Hypothalamus (tissue), 51 donors: ENCODE measurements at regions not wholly inside any gene's neighbourhood (a gene's known extent, or its start where the extent isn't known, plus 50 kb on each side); places are given as distances from the start of the nearest gene placed in this dataset.

ENCODE experiments used
- DNase-seq, 51 donors: peaks; one replicate each; lab custom pipeline; 2025; lab: John Stamatoyannopoulos, UW

GRCh38 chr11:116567721-116568242, 205.0 kb downstream of the BUD13 start:
- DNase-seq = peak in 15 of 51 donors; percentile 3 to 47 (median 18)

- peak in 1 of 51 donors; percentile 42 for DNase-seq
Observed at GRCh38 chr11:116563712-116564047, 209.1 kb downstream of the BUD13 start.

- DNase-seq = peak in 35 of 51 donors; percentile 7 to 85 (median 50)
Observed at GRCh38 chr11:116563028-116563711, 209.6 kb downstream of the BUD13 start.

GRCh38 chr11:116560589-116560988, 212.2 kb downstream of the BUD13 start:
- DNase-seq = no peak

- DNase-seq = no peak
Observed at GRCh38 chr11:116558504-116559211, 214.1 kb downstream of the BUD13 start.

GRCh38 chr11:116557282-116557681, 215.5 kb downstream of the BUD13 start:
- DNase-seq = no peak

GRCh38 chr11:116556483-116556882, 216.3 kb downstream of the BUD13 start:
- DNase-seq = no peak

GRCh38 chr11:116553482-116553881, 219.3 kb downstream of the BUD13 start:
- DNase-seq = no peak

- DNase-seq = no peak
Observed at GRCh38 chr11:116551576-116551975, 221.2 kb downstream of the BUD13 start.

GRCh38 chr11:116548256-116548655, 224.5 kb downstream of the BUD13 start:
- DNase-seq = peak in 3 of 51 donors; percentile 2 to 4 (median 2)

GRCh38 chr11:116547571-116547970, 225.2 kb downstream of the BUD13 start:
- no peak for DNase-seq

- DNase-seq = no peak
Observed at GRCh38 chr11:116545912-116546311, 226.9 kb downstream of the BUD13 start.

- DNase-seq = no peak
Observed at GRCh38 chr11:116544721-116545120, 228.1 kb downstream of the BUD13 start.

GRCh38 chr11:116543911-116544475, 228.8 kb downstream of the BUD13 start:
- no peak for DNase-seq

GRCh38 chr11:116543099-116543498, 229.7 kb downstream of the BUD13 start:
- no peak for DNase-seq

- DNase-seq = no peak
Observed at GRCh38 chr11:116542406-116542805, 230.4 kb downstream of the BUD13 start.

GRCh38 chr11:116541460-116541859, 231.3 kb downstream of the BUD13 start:
- DNase-seq = no peak

GRCh38 chr11:116540645-116541304, 232.0 kb downstream of the BUD13 start:
- DNase-seq = no peak

GRCh38 chr11:116539836-116540418, 232.9 kb downstream of the BUD13 start:
- DNase-seq = no peak

- no peak for DNase-seq
Observed at GRCh38 chr11:116539211-116539610, 233.6 kb downstream of the BUD13 start.

GRCh38 chr11:116538677-116539076, 234.1 kb downstream of the BUD13 start:
- no peak for DNase-seq
